PC-9 (cell line): ENCODE measurements at regions not wholly inside any gene's neighbourhood (a gene's known extent, or its start where the extent isn't known, plus 50 kb on each side); places are given as distances from the start of the nearest gene placed in this dataset.

ENCODE experiments used
- BruUV-seq: library from RNA; stranded (reverse); fragments of 400-500 nt; replicated peaks from 2 replicates; lab custom pipeline; 2021; lab: Mats Ljungman, UMichigan
- CTCF ChIA-PET: fragments of 300-600 bp; sonication (Branson Sonifier 250); formaldehyde crosslinking; loops from one replicate; lab custom pipeline; 2022; ENCODE audit warnings: antibody characterized with exemption; lab: Charles Lee
- POLR2A ChIA-PET: fragments of 300-600 bp; sonication (Branson Sonifier 250); formaldehyde crosslinking; loops from one replicate; lab custom pipeline; 2022; ENCODE audit warnings: antibody characterized with exemption; ENCODE audit not compliant: unreplicated experiment; lab: Charles Lee
- DNase-seq, 2 experiments: peaks; one replicate each; pipeline versions ENCODE4 v3.0.0 to v3.0.0-alpha.2; 2015 to 2022; ENCODE audit warnings: mixed read lengths in 1 of 2
- H2AFZ ChIP-seq: fragments of 200-600 bp; sonication (generic); 2 replicates; pipeline ENCODE4 v1.8.1; 2017; ENCODE audit warnings: antibody characterized with exemption
- H3F3A ChIP-seq: fragments of 200-600 bp; sonication (generic); 2 replicates; pipeline ENCODE4 v1.8.1; 2017; ENCODE audit warnings: antibody characterized with exemption, mild to moderate bottlenecking, low read depth; ENCODE audit not compliant: insufficient read depth
- H3K27ac ChIP-seq: fragments of 200-600 bp; sonication (generic); 2 replicates; pipeline ENCODE4 v1.6.1; 2016; ENCODE audit warnings: mixed run types
- H3K27me3 ChIP-seq: fragments of 200-600 bp; sonication (generic); 2 replicates; pipeline ENCODE4 v1.6.1; 2016; ENCODE audit warnings: low read depth, mixed run types; ENCODE audit not compliant: insufficient read depth
- H3K36me3 ChIP-seq: fragments of 200-600 bp; sonication (generic); 2 replicates; pipeline ENCODE4 v1.6.1; 2016; ENCODE audit warnings: low read depth, mixed run types
- H3K4me1 ChIP-seq: fragments of 200-600 bp; sonication (generic); replicated peaks from 2 replicates; pipeline ENCODE4 v1.6.1; 2016; ENCODE audit warnings: mixed run types; ENCODE audit not compliant: insufficient read depth
- H3K4me2 ChIP-seq: fragments of 200-600 bp; sonication (generic); 2 replicates; pipeline ENCODE4 v1.6.1; 2017; ENCODE audit warnings: mixed run types
- H3K4me3 ChIP-seq: fragments of 200-600 bp; sonication (generic); 2 replicates; pipeline ENCODE4 v1.6.1; 2016; ENCODE audit warnings: mixed run types
- H3K79me2 ChIP-seq: fragments of 200-600 bp; sonication (generic); 2 replicates; pipeline ENCODE4 v1.6.1; 2017; ENCODE audit warnings: low read depth, mixed run types
- H3K9me2 ChIP-seq: fragments of 200-600 bp; sonication (generic); 2 replicates; pipeline ENCODE4 v1.8.1; 2017; ENCODE audit warnings: mild to moderate bottlenecking; ENCODE audit not compliant: insufficient read depth
- H3K9me3 ChIP-seq: fragments of 200-600 bp; sonication (generic); 2 replicates; pipeline ENCODE4 v1.8.1; 2016; ENCODE audit warnings: low read depth; ENCODE audit not compliant: insufficient read depth
- H4K20me1 ChIP-seq: fragments of 200-600 bp; sonication (generic); 2 replicates; pipeline ENCODE4 v1.8.1; 2017; ENCODE audit not compliant: insufficient read depth
- EZH2 ChIP-seq: fragments of 200-600 bp; sonication (generic); IDR thresholded peaks from 2 replicates; pipeline ENCODE4 v1.8.0; 2017; ENCODE audit warnings: antibody characterized with exemption, low read depth
- intact Hi-C: fragments of 100-400 bp; cut with micrococcal nuclease; formaldehyde crosslinking; loops from one replicate; pipeline ENCODE4 v1.10.0; 2022; ENCODE audit not compliant: unreplicated experiment
- TF ChIP-seq, protein P1 (sequence below): fragments of 200-600 bp; sonication (generic); conservative IDR thresholded peaks from 2 replicates; pipeline ENCODE4 v1.6.1; 2017; ENCODE audit warnings: mixed run types, antibody characterized with exemption, mild to moderate bottlenecking, moderate library complexity

DNA sequence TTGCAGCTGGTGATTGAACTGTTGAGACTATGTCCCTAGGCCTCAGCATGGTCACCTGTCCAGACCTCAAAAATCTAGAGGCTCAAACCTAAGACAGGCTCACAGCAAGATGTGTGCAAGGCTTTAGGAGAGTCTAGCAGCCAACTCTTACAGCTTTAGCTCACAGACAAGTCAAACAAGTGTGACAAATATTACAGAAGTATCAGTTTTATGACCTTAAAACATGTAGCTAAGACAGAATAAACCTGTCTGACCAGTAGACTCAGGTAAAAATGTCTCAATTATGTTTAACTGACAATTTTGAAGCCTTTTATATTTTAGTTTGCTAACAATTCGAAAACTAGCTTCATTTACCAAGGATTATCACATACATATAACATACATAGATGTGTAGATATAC is 80.0 kb upstream of the HTATIP2 start:
- Histone ChIP-seq H3K79me2 (no peaks in the 10 kb centered on the region), H3K36me3 (no peaks in the 10 kb centered on the region), H4K20me1 (no peaks in the 10 kb centered on the region), H3K27me3 (peaks cover 46% of the 10 kb centered on the region), H3K4me3 (no peak overlapping the region), H3K27ac (no peak overlapping the region), H3K9me3 (no peaks in the 10 kb centered on the region), H2AFZ (no peak overlapping the region), H3K4me2 (no peak overlapping the region), H3K9me2 (no peaks in the 10 kb centered on the region), H3K4me1 (no peaks in the 10 kb centered on the region), H3F3A (no peaks in the 10 kb centered on the region)
- TF ChIP-seq, protein P1, sequence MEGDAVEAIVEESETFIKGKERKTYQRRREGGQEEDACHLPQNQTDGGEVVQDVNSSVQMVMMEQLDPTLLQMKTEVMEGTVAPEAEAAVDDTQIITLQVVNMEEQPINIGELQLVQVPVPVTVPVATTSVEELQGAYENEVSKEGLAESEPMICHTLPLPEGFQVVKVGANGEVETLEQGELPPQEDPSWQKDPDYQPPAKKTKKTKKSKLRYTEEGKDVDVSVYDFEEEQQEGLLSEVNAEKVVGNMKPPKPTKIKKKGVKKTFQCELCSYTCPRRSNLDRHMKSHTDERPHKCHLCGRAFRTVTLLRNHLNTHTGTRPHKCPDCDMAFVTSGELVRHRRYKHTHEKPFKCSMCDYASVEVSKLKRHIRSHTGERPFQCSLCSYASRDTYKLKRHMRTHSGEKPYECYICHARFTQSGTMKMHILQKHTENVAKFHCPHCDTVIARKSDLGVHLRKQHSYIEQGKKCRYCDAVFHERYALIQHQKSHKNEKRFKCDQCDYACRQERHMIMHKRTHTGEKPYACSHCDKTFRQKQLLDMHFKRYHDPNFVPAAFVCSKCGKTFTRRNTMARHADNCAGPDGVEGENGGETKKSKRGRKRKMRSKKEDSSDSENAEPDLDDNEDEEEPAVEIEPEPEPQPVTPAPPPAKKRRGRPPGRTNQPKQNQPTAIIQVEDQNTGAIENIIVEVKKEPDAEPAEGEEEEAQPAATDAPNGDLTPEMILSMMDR, result no peak
- no peak for TF ChIP-seq EZH2
- POLR2A ChIA-PET, result no interaction called here
- CTCF ChIA-PET, result no interaction called here
- no peak for DNase-seq
- intact Hi-C loops, result no loop called here
- BruUV-seq, result no TSS peak

DNA sequence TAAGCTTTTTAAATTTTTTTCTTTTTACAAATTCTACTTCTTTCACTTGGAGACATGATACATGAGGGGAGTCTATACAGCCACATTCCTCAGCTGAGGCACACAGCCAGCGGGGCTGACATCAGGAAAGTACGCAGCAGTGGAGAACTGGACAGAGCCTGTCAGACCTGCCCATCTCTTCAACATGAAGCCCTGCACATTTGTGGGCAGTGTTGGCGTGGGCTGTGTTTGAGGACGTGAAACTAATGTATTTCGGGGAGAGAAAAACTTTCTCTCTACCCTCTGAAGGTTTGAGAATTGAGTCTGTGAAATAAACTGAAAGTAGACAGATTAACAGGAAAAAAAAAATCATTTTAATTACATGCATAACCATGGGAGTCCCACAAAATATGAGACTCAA is 84.8 kb upstream of the HTATIP2 start:
- no peak for DNase-seq
- TF ChIP-seq, protein P1, result no peak
- no peak for TF ChIP-seq EZH2
- intact Hi-C loops, result no loop called here
- no peaks in the 10 kb centered on the region for H3K4me1 ChIP-seq
- no peaks in the 10 kb centered on the region for H3K9me3 ChIP-seq
- H3K4me3 ChIP-seq, result no peak overlapping the region
- BruUV-seq, result no TSS peak
- no peak overlapping the region for H3K4me2 ChIP-seq
- ChIA-PET POLR2A (no interaction called here), CTCF (no interaction called here)
- no peak overlapping the region for H2AFZ ChIP-seq
- H4K20me1 ChIP-seq, result no peaks in the 10 kb centered on the region
- H3K27me3 ChIP-seq, result peaks cover 72% of the 10 kb centered on the region
- H3K36me3 ChIP-seq, result no peaks in the 10 kb centered on the region
- no peak overlapping the region for H3K27ac ChIP-seq
- no peaks in the 10 kb centered on the region for H3F3A ChIP-seq
- H3K79me2 ChIP-seq, result no peaks in the 10 kb centered on the region
- H3K9me2 ChIP-seq, result no peaks in the 10 kb centered on the region

DNA sequence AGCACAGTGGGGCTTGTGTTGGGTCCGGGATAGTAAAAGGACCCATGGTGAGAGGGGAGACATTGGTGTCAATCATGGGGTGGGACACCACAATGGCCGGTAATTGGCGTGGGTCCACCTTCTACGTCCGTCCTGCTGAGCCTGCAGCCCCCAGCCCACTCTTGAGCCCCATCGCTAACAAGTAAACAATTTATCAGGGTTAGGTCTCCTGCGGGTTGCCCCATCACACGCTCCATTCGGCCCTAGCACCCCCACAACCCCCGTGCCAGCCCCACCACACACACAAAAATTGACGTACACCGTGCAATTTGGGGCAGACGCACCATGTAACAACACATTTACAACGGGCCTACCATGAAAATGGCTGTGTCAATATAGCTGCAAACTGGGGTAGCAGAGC is 86.5 kb upstream of the HTATIP2 start:
- ChIA-PET CTCF (no interaction called here), POLR2A (no interaction called here)
- BruUV-seq, result no TSS peak

More for the DNA sequence above, 86.5 kb upstream of the HTATIP2 start:
- DNase-seq, result no peak
- Histone ChIP-seq H3K4me1 (no peaks in the 10 kb centered on the region), H3K4me2 (no peak overlapping the region), H2AFZ (no peak overlapping the region), H3F3A (no peaks in the 10 kb centered on the region), H3K9me2 (no peaks in the 10 kb centered on the region), H3K4me3 (no peak overlapping the region), H3K27ac (no peak overlapping the region), H3K79me2 (no peaks in the 10 kb centered on the region), H3K36me3 (no peaks in the 10 kb centered on the region), H3K9me3 (no peaks in the 10 kb centered on the region), H3K27me3 (peaks cover 84% of the 10 kb centered on the region), H4K20me1 (no peaks in the 10 kb centered on the region)
- no peak for TF ChIP-seq EZH2
- TF ChIP-seq, protein P1, result no peak
- intact Hi-C loops, result no loop called here
